DND-41 (cell line): ENCODE measurements at regions not wholly inside any gene's neighbourhood (a gene's known extent, or its start where the extent isn't known, plus 50 kb on each side); places are given as distances from the start of the nearest gene placed in this dataset.

ENCODE experiments used
- ATAC-seq: fragments of 200-7000 bp; cut with Tn5 transposase; 3 replicates; pipeline ENCODE4 v1.9.1; 2021; ENCODE audit warnings: low read depth; ENCODE audit not compliant: insufficient read depth
- DNase-seq: peaks from one replicate; pipeline ENCODE4 v3.0.0-alpha.2; 2020
- H2AFZ ChIP-seq: 2 replicates; pipeline ENCODE4 v1.6.0; 2012; ENCODE audit warnings: low read depth, low read length
- H3K27ac ChIP-seq: 2 replicates; pipeline ENCODE4 v1.5.1; 2012; ENCODE audit warnings: low read length, inconsistent platforms
- H3K27me3 ChIP-seq: fragments of 200-600 bp; sonication (generic); 2 replicates; pipeline ENCODE4 v1.6.0; 2012; ENCODE audit warnings: low read length, mild to moderate bottlenecking, inconsistent platforms; ENCODE audit not compliant: insufficient read depth, poor library complexity
- H3K36me3 ChIP-seq: 2 replicates; pipeline ENCODE4 v1.5.1; 2012; ENCODE audit warnings: low read length, inconsistent platforms; ENCODE audit not compliant: insufficient read depth
- H3K4me1 ChIP-seq: 2 replicates; pipeline ENCODE4 v1.5.1; 2012; ENCODE audit warnings: mild to moderate bottlenecking, low read length; ENCODE audit not compliant: insufficient read depth
- H3K4me2 ChIP-seq: 2 replicates; pipeline ENCODE4 v1.6.0; 2012; ENCODE audit warnings: mild to moderate bottlenecking, moderate library complexity, low read length, inconsistent platforms; ENCODE audit not compliant: insufficient read depth
- H3K4me3 ChIP-seq, 2 experiments: fragments of 200-600 bp in 1 of 2; shearing (Covaris generic) in 1 of 2; 2 replicates each; pipeline ENCODE4 v1.5.1; 2012 to 2016; ENCODE audit warnings: inconsistent platforms in 2 of 2, low read length in 2 of 2, mild to moderate bottlenecking in 2 of 2, low read depth in 1 of 2, moderate library complexity in 1 of 2
- H3K79me2 ChIP-seq: 2 replicates; pipeline ENCODE4 v1.6.0; 2012; ENCODE audit warnings: low read length, inconsistent platforms; ENCODE audit not compliant: insufficient read depth
- H3K9ac ChIP-seq: 2 replicates; pipeline ENCODE4 v1.6.0; 2012; ENCODE audit warnings: low read depth, mild to moderate bottlenecking, inconsistent platforms, low read length, moderate library complexity
- H3K9me3 ChIP-seq: 2 replicates; pipeline ENCODE4 v1.5.1; 2012; ENCODE audit warnings: low read length, moderate library complexity, mild to moderate bottlenecking, inconsistent platforms; ENCODE audit not compliant: insufficient read depth, severe bottlenecking
- H4K20me1 ChIP-seq: 2 replicates; pipeline ENCODE4 v1.6.0; 2012; ENCODE audit warnings: low read length; ENCODE audit not compliant: insufficient read depth
- CTCF ChIP-seq: IDR thresholded peaks from 2 replicates; pipeline ENCODE4 v1.5.1; 2012; ENCODE audit warnings: borderline replicate concordance, low read length, moderate library complexity, mild to moderate bottlenecking; ENCODE audit not compliant: poor library complexity, severe bottlenecking; ENCODE audit errors: extremely low read depth
- EZH2 ChIP-seq: IDR thresholded peaks from 3 replicates; pipeline ENCODE4 v1.6.1; 2012; ENCODE audit warnings: borderline replicate concordance, low read depth, mild to moderate bottlenecking, moderate library complexity, low read length, inconsistent platforms; ENCODE audit not compliant: severe bottlenecking

- Histone ChIP-seq H4K20me1 (no peaks in the 10 kb centered on the region), H3K27me3 (peaks cover 2% of the 10 kb centered on the region), H3K9ac (no peak overlapping the region), H3K4me3 (no peak overlapping the region), H3K9me3 (no peaks in the 10 kb centered on the region), H2AFZ (no peak overlapping the region), H3K4me1 (no peaks in the 10 kb centered on the region), H3K36me3 (no peaks in the 10 kb centered on the region), H3K79me2 (no peaks in the 10 kb centered on the region), H3K27ac (no peak overlapping the region), H3K4me2 (no peak overlapping the region)
- TF ChIP-seq EZH2 (no peak), CTCF (no peak)
- no peak for ATAC-seq
- DNase-seq: no peak
Measured at GRCh38 chr12:105769486-105769885, 369.3 kb downstream of the NUAK1 start.

DNA sequence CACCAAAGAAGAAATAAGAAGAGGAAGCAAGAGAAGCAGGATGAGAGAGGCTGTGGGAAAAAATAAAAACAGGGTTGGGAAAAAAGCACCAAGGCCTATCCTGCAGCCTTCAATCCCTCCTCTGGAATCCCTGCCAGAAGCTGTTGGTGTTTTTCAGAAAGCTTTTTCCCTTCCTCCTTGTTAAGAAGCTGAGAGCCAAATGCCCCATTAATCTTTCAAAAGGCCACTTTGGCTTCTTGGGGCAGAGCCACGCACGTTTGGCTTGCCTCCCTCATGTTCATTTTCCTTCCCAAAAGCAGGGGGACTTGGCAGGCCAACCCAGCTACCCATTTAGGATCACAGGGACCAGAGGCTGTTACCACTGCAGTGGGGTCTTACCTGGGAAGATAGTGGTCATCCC is 365.3 kb downstream of the NUAK1 start:
- no peak for DNase-seq
- no peaks in the 10 kb centered on the region for H3K36me3 ChIP-seq
- no peaks in the 10 kb centered on the region for H4K20me1 ChIP-seq
- no peaks in the 10 kb centered on the region for H3K4me1 ChIP-seq
- no peak overlapping the region for H3K27ac ChIP-seq
- H3K27me3 ChIP-seq: peaks cover 2% of the 10 kb centered on the region
- H3K9ac ChIP-seq: no peak overlapping the region
- TF ChIP-seq EZH2 (no peak), CTCF (no peak)
- H3K4me3 ChIP-seq: no peak overlapping the region
- H2AFZ ChIP-seq: no peak overlapping the region
- H3K79me2 ChIP-seq: no peaks in the 10 kb centered on the region
- H3K4me2 ChIP-seq: no peak overlapping the region
- no peak for ATAC-seq
- H3K9me3 ChIP-seq: no peaks in the 10 kb centered on the region

GRCh38 chr12:105774037-105774436 is 364.7 kb downstream of the NUAK1 start:
- no peak overlapping the region for H3K4me3 ChIP-seq
- no peak for ATAC-seq

More at GRCh38 chr12:105774037-105774436, 364.7 kb downstream of the NUAK1 start:
- no peak overlapping the region for H3K4me2 ChIP-seq
- no peaks in the 10 kb centered on the region for H3K36me3 ChIP-seq
- no peaks in the 10 kb centered on the region for H4K20me1 ChIP-seq
- no peak overlapping the region for H3K9ac ChIP-seq
- no peak overlapping the region for H2AFZ ChIP-seq
- no peaks in the 10 kb centered on the region for H3K9me3 ChIP-seq
- TF ChIP-seq EZH2 (no peak), CTCF (no peak)
- DNase-seq: no peak
- H3K27ac ChIP-seq: no peak overlapping the region
- H3K4me1 ChIP-seq: no peaks in the 10 kb centered on the region
- no peaks in the 10 kb centered on the region for H3K79me2 ChIP-seq
- H3K27me3 ChIP-seq: peaks cover 2% of the 10 kb centered on the region
